NT2/D1 (cell line): ENCODE measurements at regions not wholly inside any gene's neighbourhood (a gene's known extent, or its start where the extent isn't known, plus 50 kb on each side); places are given as distances from the start of the nearest gene placed in this dataset.

Experiments used
- DNase-seq: peaks from one replicate; pipeline ENCODE4 v3.0.0-alpha.2; 2011; ENCODE audit warnings: low read depth, low spot score
- H3K27me3 ChIP-seq: 2 replicates; pipeline ENCODE4 v1.6.0; 2011; ENCODE audit warnings: mild to moderate bottlenecking; ENCODE audit not compliant: insufficient read length, insufficient read depth
- H3K36me3 ChIP-seq: 2 replicates; pipeline ENCODE4 v1.6.1; 2011; ENCODE audit warnings: mild to moderate bottlenecking, low read length, mixed read lengths; ENCODE audit not compliant: insufficient read depth, insufficient read length
- H3K4me1 ChIP-seq: 2 replicates; pipeline ENCODE4 v1.5.1; 2011; ENCODE audit not compliant: insufficient read depth, insufficient read length
- H3K4me3 ChIP-seq: 2 replicates; pipeline ENCODE4 v1.5.1; 2011; ENCODE audit warnings: low read depth; ENCODE audit not compliant: insufficient read length
- H3K9ac ChIP-seq: 2 replicates; pipeline ENCODE4 v1.6.0; 2011; ENCODE audit warnings: low read depth; ENCODE audit not compliant: insufficient read length
- H3K9me3 ChIP-seq: 2 replicates; pipeline ENCODE4 v1.5.1; 2011; ENCODE audit warnings: mild to moderate bottlenecking, low read length; ENCODE audit not compliant: insufficient read depth
- SUZ12 ChIP-seq: IDR thresholded peaks from 2 replicates; pipeline ENCODE4 v1.6.1; 2011; ENCODE audit not compliant: insufficient read length, insufficient read depth; ENCODE audit errors: extremely low read depth
- YY1 ChIP-seq: IDR thresholded peaks from 2 replicates; pipeline ENCODE4 v1.6.1; 2011; ENCODE audit not compliant: insufficient read length, insufficient read depth
- ZNF274 ChIP-seq: IDR thresholded peaks from 2 replicates; pipeline ENCODE4 v1.6.1; 2011; ENCODE audit warnings: mild to moderate bottlenecking, low read depth, low read length

GRCh38 chr4:135976860-135977259, 1555.4 kb downstream of the PCDH18 start:
- DNase-seq = no peak
- H3K4me3 ChIP-seq = no peak overlapping the region
- H3K4me1 ChIP-seq = no peaks in the 10 kb centered on the region
- no peaks in the 10 kb centered on the region for H3K36me3 ChIP-seq
- no peak overlapping the region for H3K9ac ChIP-seq
- TF ChIP-seq ZNF274 = no peak
- TF ChIP-seq SUZ12 = no peak
- no peak for TF ChIP-seq YY1
- H3K9me3 ChIP-seq = no peaks in the 10 kb centered on the region
- H3K27me3 ChIP-seq = no peaks in the 10 kb centered on the region

- Histone ChIP-seq H3K36me3 (no peaks in the 10 kb centered on the region), H3K9me3 (no peaks in the 10 kb centered on the region), H3K4me1 (no peaks in the 10 kb centered on the region), H3K27me3 (no peaks in the 10 kb centered on the region), H3K4me3 (no peak overlapping the region), H3K9ac (no peak overlapping the region)
- no peak for DNase-seq
- no peak for TF ChIP-seq ZNF274
- no peak for TF ChIP-seq YY1
- TF ChIP-seq SUZ12 = no peak
Measured at GRCh38 chr4:135966936-135967335, 1565.4 kb downstream of the PCDH18 start.

- Histone ChIP-seq H3K27me3 (no peaks in the 10 kb centered on the region), H3K9ac (no peak overlapping the region), H3K36me3 (no peaks in the 10 kb centered on the region), H3K4me3 (no peak overlapping the region), H3K4me1 (no peaks in the 10 kb centered on the region), H3K9me3 (no peaks in the 10 kb centered on the region)
- DNase-seq = no peak
- TF ChIP-seq ZNF274 (no peak), SUZ12 (no peak), YY1 (no peak)
Measured at GRCh38 chr4:135963009-135963408, 1569.3 kb downstream of the PCDH18 start.

GRCh38 chr4:135949931-135950330, 1582.4 kb downstream of the PCDH18 start:
- H3K36me3 ChIP-seq = no peaks in the 10 kb centered on the region
- no peak for TF ChIP-seq ZNF274
- no peak for TF ChIP-seq YY1
- no peak for TF ChIP-seq SUZ12
- H3K4me1 ChIP-seq = no peaks in the 10 kb centered on the region
- no peak for DNase-seq
- H3K27me3 ChIP-seq = no peaks in the 10 kb centered on the region
- no peak overlapping the region for H3K4me3 ChIP-seq
- H3K9me3 ChIP-seq = peaks cover 4% of the 10 kb centered on the region; the same call in 1 of the 2 replicates
- H3K9ac ChIP-seq = no peak overlapping the region

GRCh38 chr4:135948797-135949196, 1583.5 kb downstream of the PCDH18 start:
- DNase-seq = no peak
- Histone ChIP-seq H3K27me3 (no peaks in the 10 kb centered on the region), H3K9me3 (no peaks in the 10 kb centered on the region), H3K4me1 (no peaks in the 10 kb centered on the region), H3K9ac (no peak overlapping the region), H3K36me3 (no peaks in the 10 kb centered on the region), H3K4me3 (no peak overlapping the region)
- TF ChIP-seq SUZ12 = no peak
- no peak for TF ChIP-seq YY1
- no peak for TF ChIP-seq ZNF274

- Histone ChIP-seq H3K27me3 (no peaks in the 10 kb centered on the region), H3K9ac (no peak overlapping the region), H3K36me3 (no peaks in the 10 kb centered on the region), H3K4me1 (no peaks in the 10 kb centered on the region), H3K4me3 (no peak overlapping the region), H3K9me3 (no peaks in the 10 kb centered on the region)
- no peak for TF ChIP-seq SUZ12
- TF ChIP-seq YY1 = no peak
- TF ChIP-seq ZNF274 = no peak
- no peak for DNase-seq
Measured at GRCh38 chr4:135941671-135942070, 1590.6 kb downstream of the PCDH18 start.

- H3K4me3 ChIP-seq = no peak overlapping the region
- no peaks in the 10 kb centered on the region for H3K9me3 ChIP-seq
- no peak for TF ChIP-seq YY1
- no peak for TF ChIP-seq ZNF274
- no peak for TF ChIP-seq SUZ12
- no peaks in the 10 kb centered on the region for H3K27me3 ChIP-seq
- DNase-seq = no peak
- H3K4me1 ChIP-seq = no peaks in the 10 kb centered on the region
- no peaks in the 10 kb centered on the region for H3K36me3 ChIP-seq
- no peak overlapping the region for H3K9ac ChIP-seq
Measured at GRCh38 chr4:135934026-135934425, 1598.3 kb downstream of the PCDH18 start.

- DNase-seq = no peak
Measured at GRCh38 chr4:135927651-135928050, 1604.6 kb downstream of the PCDH18 start.

More at GRCh38 chr4:135927651-135928050, 1604.6 kb downstream of the PCDH18 start:
- no peaks in the 10 kb centered on the region for H3K9me3 ChIP-seq
- H3K27me3 ChIP-seq = no peaks in the 10 kb centered on the region
- TF ChIP-seq YY1 (no peak), SUZ12 (no peak), ZNF274 (no peak)
- H3K9ac ChIP-seq = no peak overlapping the region
- H3K36me3 ChIP-seq = no peaks in the 10 kb centered on the region
- H3K4me3 ChIP-seq = no peak overlapping the region
- no peaks in the 10 kb centered on the region for H3K4me1 ChIP-seq
